H1 (cell line): ENCODE measurements at regions not wholly inside any gene's neighbourhood (a gene's known extent, or its start where the extent isn't known, plus 50 kb on each side); places are given as distances from the start of the nearest gene placed in this dataset.

Source experiments
- CBX8 ChIP-seq: fragments of 300-800, 300-1000 bp; sonication (generic); IDR thresholded peaks from 2 replicates; pipeline ENCODE4 v1.7.1; 2016; ENCODE audit warnings: low read depth, low read length, borderline replicate concordance
- EP300 ChIP-seq, 2 experiments: IDR thresholded peaks; 1 replicate in 1 of 2; 2 replicates in 1 of 2; pipeline ENCODE4 v1.6.1; 2011 to 2012; ENCODE audit warnings: low read depth in 2 of 2, low read length in 2 of 2, mild to moderate bottlenecking in 2 of 2, borderline replicate concordance in 1 of 2, inconsistent platforms in 1 of 2, moderate library complexity in 1 of 2

DNA sequence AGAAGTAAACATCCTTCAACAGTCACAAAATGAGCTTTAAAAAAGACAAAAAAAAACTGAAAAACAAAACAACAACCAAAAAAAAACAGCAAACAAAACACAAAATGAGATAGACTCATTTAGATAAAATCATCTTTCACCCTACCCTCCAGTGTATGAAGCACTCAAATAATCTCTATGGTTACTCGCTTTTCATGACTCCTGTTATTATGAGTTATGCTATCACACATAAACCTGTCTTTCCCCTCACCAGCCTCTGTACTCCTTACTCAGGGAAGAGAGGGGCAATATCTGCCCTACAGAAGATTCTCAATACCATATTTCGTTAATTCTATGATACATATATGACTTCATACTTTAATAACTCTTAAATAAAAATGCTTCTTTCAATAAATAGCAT is 158.2 kb downstream of the TPBG start (continued):
- TF ChIP-seq CBX8: no peak
- no peak for TF ChIP-seq EP300 (IDR thresholded peaks at IDR 0.05; ENCODE audit: borderline replicate concordance in 1 of 2, low read depth in 2 of 2, low read length in 2 of 2)
